ENCODE measurements at regions not wholly inside any gene's neighbourhood (a gene's known extent, or its start where the extent isn't known, plus 50 kb on each side); places are given as distances from the start of the nearest gene placed in this dataset.

DNA sequence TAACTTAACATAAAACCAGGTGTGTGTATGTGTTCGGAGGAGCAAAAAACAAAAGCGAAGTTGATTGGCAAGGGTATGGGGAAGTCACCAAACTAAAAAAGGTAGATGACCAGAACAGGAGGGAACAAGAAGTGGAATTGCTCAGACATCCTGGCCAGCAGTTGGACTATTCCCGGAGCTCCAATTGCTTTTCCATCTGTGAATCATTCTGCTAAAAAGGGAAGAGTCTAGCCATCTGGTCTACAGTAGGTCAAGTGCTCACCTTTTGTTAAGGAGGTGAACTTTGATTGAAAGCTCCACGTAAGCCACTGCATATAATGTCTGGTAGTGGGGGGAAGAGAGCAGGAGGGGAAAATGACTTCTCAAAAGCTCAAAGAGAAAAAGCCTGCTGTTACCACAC is 50.0 kb upstream of the BET1 start:
- Histone ChIP-seq H3K9me3 (ENCODE audit: control insufficient read depth, low read length) (no peaks in the 10 kb centered on the region), H3K36me3 (ENCODE audit: control insufficient read depth, insufficient read depth, low read length) (no peaks in the 10 kb centered on the region), H3K4me3 (ENCODE audit: low read length) (no peak overlapping the region), H3K9ac (ENCODE audit: low read length) (no peak overlapping the region), H3K27me3 (ENCODE audit: control insufficient read depth, insufficient read depth, low read length) (no peaks in the 10 kb centered on the region), H3K4me1 (ENCODE audit: control insufficient read depth, insufficient read depth, low read length) (no peaks in the 10 kb centered on the region)

DNA sequence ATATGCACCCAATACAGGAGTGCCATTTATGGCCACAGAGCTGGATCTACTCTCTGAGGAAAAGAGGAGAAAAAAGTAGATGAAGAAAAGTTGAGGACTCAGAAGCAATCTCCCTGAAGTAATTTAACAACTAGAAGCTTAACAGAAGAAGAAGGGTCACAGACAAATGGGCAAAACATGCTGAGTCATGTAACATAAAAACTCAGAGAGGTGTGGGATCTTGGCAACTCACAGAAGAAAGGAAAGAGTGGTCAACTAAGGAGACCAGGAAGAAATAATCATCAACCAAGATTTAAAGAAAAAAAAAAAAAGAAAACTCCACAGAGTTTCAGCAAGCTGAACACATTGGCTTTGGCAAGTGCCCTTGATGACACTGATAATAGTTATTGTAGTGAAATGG is 51.8 kb upstream of the BET1 start:
- H3K4me1 ChIP-seq (ENCODE audit: control insufficient read depth, insufficient read depth, low read length), result no peaks in the 10 kb centered on the region
- no peaks in the 10 kb centered on the region for H3K9me3 ChIP-seq (ENCODE audit: control insufficient read depth, low read length)
- no peaks in the 10 kb centered on the region for H3K36me3 ChIP-seq (ENCODE audit: control insufficient read depth, insufficient read depth, low read length)
- no peak overlapping the region for H3K9ac ChIP-seq (ENCODE audit: low read length)
- H3K4me3 ChIP-seq (ENCODE audit: low read length), result no peak overlapping the region
- H3K27me3 ChIP-seq (ENCODE audit: control insufficient read depth, insufficient read depth, low read length), result no peaks in the 10 kb centered on the region

DNA sequence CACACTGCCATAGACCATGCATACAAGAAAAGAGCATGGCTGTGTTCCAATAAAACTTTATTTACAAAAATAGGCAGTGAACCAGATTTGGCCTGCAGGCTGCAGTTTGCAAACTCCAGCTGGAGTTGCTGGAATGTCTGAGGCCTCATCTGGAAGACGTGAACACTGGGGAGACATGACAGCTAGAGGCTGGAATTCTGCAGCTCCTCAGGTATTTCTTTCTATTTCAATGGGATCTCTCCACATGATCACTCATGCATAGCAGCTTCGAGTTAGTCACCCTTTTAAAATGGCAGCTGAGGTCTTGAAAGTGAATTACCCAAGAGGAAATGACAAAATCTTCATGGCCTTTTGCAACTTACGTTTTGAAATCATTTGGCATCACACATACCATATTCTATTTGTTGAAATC is 52.6 kb upstream of the BET1 start:
- Histone ChIP-seq H3K27me3 (ENCODE audit: control insufficient read depth, insufficient read depth, low read length) (no peaks in the 10 kb centered on the region), H3K36me3 (ENCODE audit: control insufficient read depth, insufficient read depth, low read length) (no peaks in the 10 kb centered on the region), H3K4me1 (ENCODE audit: control insufficient read depth, insufficient read depth, low read length) (no peaks in the 10 kb centered on the region), H3K4me3 (ENCODE audit: low read length) (no peak overlapping the region), H3K9me3 (ENCODE audit: control insufficient read depth, low read length) (no peaks in the 10 kb centered on the region), H3K9ac (ENCODE audit: low read length) (no peak overlapping the region)

DNA sequence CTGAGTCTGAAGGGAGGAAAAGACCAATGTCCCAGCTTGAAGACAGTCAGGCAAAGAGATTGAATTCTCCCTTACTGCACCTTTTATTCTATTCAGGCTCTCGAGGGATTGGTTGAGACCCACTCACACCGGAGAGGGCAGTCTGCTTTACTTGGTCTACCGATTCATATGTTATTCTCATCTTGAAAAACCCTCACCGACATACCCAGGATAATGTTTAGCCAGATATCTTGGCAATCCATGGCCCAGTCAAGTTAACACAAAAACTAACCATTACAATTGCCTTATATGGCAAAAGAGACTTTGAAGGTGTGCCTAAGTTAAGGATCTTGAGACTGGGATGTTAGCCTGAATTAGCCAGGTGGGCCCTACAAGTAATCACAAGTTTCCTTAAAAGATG is 53.8 kb upstream of the BET1 start:
- Histone ChIP-seq H3K36me3 (ENCODE audit: control insufficient read depth, insufficient read depth, low read length) (no peaks in the 10 kb centered on the region), H3K9me3 (ENCODE audit: control insufficient read depth, low read length) (no peaks in the 10 kb centered on the region), H3K4me3 (ENCODE audit: low read length) (no peak overlapping the region), H3K4me1 (ENCODE audit: control insufficient read depth, insufficient read depth, low read length) (no peaks in the 10 kb centered on the region), H3K9ac (ENCODE audit: low read length) (no peak overlapping the region), H3K27me3 (ENCODE audit: control insufficient read depth, insufficient read depth, low read length) (no peaks in the 10 kb centered on the region)

DNA sequence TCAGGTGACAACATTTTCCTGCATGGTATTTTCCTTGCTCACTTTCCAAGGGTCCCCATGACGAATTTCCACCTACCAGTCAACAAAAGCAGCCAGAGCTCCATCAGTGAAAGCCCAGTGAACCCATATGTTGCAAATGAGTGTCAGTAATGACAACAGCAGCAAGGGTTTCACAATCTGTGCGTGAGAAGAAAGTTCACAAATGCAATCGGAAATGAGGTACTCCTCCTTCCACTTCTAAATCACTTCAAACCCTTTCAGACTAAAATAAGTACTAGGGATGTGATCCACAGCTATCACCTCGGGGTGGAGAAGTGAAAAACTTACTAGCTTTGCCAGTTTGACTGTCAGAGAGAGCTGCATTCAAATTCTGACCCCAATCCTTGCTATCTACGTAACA is 55.6 kb upstream of the BET1 start:
- H3K9ac ChIP-seq (ENCODE audit: low read length), result no peak overlapping the region
- no peak overlapping the region for H3K4me3 ChIP-seq (ENCODE audit: low read length)
- H3K4me1 ChIP-seq (ENCODE audit: control insufficient read depth, insufficient read depth, low read length), result no peaks in the 10 kb centered on the region
- no peaks in the 10 kb centered on the region for H3K27me3 ChIP-seq (ENCODE audit: control insufficient read depth, insufficient read depth, low read length)
- H3K9me3 ChIP-seq (ENCODE audit: control insufficient read depth, low read length), result no peaks in the 10 kb centered on the region
- no peaks in the 10 kb centered on the region for H3K36me3 ChIP-seq (ENCODE audit: control insufficient read depth, insufficient read depth, low read length)

DNA sequence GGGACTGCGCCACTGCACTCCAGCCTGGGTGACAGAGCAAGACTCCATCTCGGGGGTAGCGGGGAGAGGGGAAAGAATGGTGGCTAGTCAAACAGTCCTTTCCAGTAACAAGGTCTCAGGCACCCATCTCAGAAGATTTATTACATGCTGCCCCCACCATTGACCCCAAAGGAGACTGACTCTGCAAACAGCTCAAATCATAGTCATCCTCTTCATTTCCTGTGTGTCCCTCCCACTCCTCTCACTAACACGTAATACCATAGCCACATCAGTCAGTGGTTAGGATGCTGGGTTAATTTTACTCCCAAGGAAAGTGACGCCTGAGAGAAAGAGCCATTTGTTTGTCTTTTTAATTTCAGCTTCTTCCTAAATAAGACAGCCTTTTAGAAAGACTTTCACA is 56.6 kb upstream of the BET1 start:
- no peak overlapping the region for H3K9ac ChIP-seq (ENCODE audit: low read length)
- H3K4me1 ChIP-seq (ENCODE audit: control insufficient read depth, insufficient read depth, low read length), result no peaks in the 10 kb centered on the region
- H3K4me3 ChIP-seq (ENCODE audit: low read length), result no peak overlapping the region
- no peaks in the 10 kb centered on the region for H3K27me3 ChIP-seq (ENCODE audit: control insufficient read depth, insufficient read depth, low read length)
- H3K36me3 ChIP-seq (ENCODE audit: control insufficient read depth, insufficient read depth, low read length), result no peaks in the 10 kb centered on the region
- H3K9me3 ChIP-seq (ENCODE audit: control insufficient read depth, low read length), result no peaks in the 10 kb centered on the region

DNA sequence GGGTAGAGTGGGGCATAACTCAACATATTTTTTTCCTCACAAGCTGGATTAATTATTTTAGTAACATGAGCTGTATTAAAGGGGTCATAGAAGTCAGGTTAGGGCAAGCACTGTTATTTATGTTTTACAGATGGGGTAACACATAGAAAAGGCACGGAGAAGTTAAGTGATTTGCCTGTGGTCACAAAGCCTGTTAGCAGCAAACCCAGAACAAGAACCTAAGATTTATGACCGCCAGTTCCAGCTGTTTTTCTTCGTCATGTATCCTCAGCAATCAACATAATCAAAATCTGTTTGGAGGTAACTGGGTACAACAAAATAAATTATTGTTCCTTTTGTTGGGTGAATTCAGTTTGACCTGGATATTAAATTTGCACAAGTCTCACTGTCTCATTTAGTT is 57.2 kb upstream of the BET1 start:
- Histone ChIP-seq H3K27me3 (ENCODE audit: control insufficient read depth, insufficient read depth, low read length) (no peaks in the 10 kb centered on the region), H3K36me3 (ENCODE audit: control insufficient read depth, insufficient read depth, low read length) (no peaks in the 10 kb centered on the region), H3K9ac (ENCODE audit: low read length) (no peak overlapping the region), H3K4me3 (ENCODE audit: low read length) (no peak overlapping the region), H3K4me1 (ENCODE audit: control insufficient read depth, insufficient read depth, low read length) (no peaks in the 10 kb centered on the region), H3K9me3 (ENCODE audit: control insufficient read depth, low read length) (no peaks in the 10 kb centered on the region)

DNA sequence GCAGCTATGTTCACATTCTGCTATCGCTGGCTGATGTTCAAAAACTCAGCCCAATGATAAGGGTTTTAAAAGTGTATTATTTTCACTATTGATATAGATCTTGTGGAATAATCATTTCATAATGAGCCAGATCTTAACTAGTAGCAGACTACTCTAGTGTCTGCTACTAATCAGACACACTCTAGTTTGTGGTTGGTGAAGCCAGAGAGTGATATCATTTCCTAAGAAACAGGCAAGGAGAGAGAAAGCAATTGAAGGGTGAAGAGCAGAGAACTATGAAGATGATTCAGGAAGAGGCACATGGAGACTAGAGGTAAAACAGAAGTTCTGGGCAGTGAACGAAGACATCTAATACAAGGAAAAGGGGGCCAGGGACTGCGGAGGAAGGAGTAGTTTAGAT is 58.2 kb upstream of the BET1 start:
- H3K9me3 ChIP-seq (ENCODE audit: control insufficient read depth, low read length), result no peaks in the 10 kb centered on the region
- H3K27me3 ChIP-seq (ENCODE audit: control insufficient read depth, insufficient read depth, low read length), result no peaks in the 10 kb centered on the region
- H3K4me1 ChIP-seq (ENCODE audit: control insufficient read depth, insufficient read depth, low read length), result no peaks in the 10 kb centered on the region
- H3K9ac ChIP-seq (ENCODE audit: low read length), result no peak overlapping the region
- no peaks in the 10 kb centered on the region for H3K36me3 ChIP-seq (ENCODE audit: control insufficient read depth, insufficient read depth, low read length)
- no peak overlapping the region for H3K4me3 ChIP-seq (ENCODE audit: low read length)

DNA sequence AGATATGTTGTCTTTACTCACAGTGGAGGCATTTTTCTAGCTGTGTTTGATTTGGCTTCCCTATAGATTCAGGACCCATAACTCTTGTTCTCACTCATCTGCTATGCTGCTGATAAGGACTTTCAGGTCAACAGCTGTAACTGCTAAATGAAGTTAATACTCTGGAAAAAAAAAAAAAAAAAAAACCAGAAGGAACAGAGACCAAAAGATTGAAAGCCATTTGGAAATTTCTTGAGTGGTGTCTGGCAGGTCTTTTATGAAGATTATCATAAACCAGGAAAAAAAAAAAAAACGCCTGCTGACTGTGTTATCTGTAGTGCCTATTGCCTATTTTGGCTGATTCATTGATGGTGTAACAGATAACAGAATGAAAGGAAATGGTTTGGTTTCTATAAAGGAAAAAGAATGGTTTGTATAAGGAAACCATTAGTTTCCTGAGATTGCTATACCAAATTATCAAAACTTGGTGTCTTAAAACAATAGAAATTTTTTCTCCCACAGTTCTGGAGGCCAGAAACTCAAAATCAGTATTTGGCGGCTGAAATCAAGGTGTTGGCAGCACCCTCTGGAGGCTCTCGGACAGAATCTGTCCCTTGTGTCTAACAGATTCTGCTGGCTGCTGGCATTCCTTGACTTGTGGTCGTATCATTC is 60.5 kb upstream of the BET1 start:
- H3K9ac ChIP-seq (ENCODE audit: low read length), result no peak overlapping the region
- H3K27me3 ChIP-seq (ENCODE audit: control insufficient read depth, insufficient read depth, low read length), result no peaks in the 10 kb centered on the region
- H3K9me3 ChIP-seq (ENCODE audit: control insufficient read depth, low read length), result no peaks in the 10 kb centered on the region

DNA sequence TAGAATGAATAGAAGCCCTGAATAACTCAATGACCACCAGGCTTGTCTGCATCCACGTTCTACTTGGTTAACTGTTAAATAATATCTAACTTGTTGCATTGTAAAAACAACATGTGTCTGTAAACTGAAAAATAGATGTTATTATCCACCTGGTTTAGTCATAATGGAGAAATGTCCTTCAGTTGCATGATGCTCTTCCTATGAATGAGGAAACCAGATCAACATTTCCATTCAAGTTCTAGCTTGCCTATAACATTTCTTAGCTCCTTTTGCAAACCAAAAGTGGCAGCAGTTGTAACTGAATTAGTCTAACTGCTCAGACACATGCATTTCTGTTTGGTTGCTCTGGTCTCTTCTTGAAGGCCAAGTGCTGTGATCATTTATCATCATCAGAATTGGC is 62.9 kb upstream of the BET1 start:
- Histone ChIP-seq H3K36me3 (ENCODE audit: control insufficient read depth, insufficient read depth, low read length) (no peaks in the 10 kb centered on the region), H3K27me3 (ENCODE audit: control insufficient read depth, insufficient read depth, low read length) (no peaks in the 10 kb centered on the region), H3K4me3 (ENCODE audit: low read length) (no peak overlapping the region), H3K9me3 (ENCODE audit: control insufficient read depth, low read length) (no peaks in the 10 kb centered on the region), H3K9ac (ENCODE audit: low read length) (no peak overlapping the region), H3K4me1 (ENCODE audit: control insufficient read depth, insufficient read depth, low read length) (no peaks in the 10 kb centered on the region)

More for the DNA sequence above, 60.5 kb upstream of the BET1 start:
- Histone ChIP-seq H3K36me3 (ENCODE audit: control insufficient read depth, insufficient read depth, low read length) (no peaks in the 10 kb centered on the region), H3K4me1 (ENCODE audit: control insufficient read depth, insufficient read depth, low read length) (no peaks in the 10 kb centered on the region), H3K4me3 (ENCODE audit: low read length) (no peak overlapping the region)

DNA sequence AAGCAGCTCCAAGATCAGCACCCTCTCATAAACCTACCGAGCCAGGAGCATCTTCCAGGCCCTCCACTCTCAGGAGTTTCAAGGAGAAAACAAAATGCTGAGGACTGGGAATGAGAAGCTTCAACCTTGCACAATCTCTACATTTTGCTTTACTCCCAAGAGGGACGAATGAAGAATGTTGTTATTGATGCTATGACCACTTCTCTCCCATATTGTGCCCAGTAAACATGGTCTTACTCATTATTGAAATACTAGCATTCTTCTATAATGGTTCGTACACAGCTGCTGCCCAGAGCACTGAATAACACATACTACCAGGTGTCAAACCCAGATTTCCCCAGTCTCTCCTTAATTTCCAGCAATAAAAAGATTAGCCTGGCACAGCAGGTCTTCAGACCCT is 63.4 kb upstream of the BET1 start:
- no peaks in the 10 kb centered on the region for H3K27me3 ChIP-seq (ENCODE audit: control insufficient read depth, insufficient read depth, low read length)
- H3K9ac ChIP-seq (ENCODE audit: low read length), result no peak overlapping the region
- no peaks in the 10 kb centered on the region for H3K9me3 ChIP-seq (ENCODE audit: control insufficient read depth, low read length)

DNA sequence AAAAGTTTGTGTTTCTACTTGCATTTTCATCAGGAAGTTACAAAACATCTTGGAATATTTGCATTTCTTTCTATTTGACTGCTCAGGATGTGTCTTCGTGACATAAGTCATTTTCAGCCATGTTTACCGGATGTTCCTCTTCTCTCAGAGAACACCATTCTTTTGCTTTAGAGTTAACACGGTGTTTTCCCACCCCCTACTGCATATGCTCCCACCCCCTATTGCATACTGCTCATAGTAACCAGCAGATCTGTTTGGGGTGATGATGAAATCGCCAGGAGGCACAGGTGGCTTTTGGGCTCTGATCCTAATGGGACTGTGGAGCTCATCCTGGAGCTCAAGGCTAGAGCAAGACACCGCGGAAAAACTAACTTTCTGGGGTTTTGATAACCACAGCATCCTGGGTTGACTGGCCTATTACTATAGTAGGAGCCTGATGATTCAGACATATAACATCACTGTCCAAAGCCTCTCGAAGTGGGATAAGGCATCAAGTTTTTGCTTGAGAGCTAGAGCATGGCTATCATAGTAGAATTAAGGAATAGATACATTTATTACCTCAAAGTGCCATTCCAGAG is 65.1 kb upstream of the BET1 start:
- Histone ChIP-seq H3K27me3 (ENCODE audit: control insufficient read depth, insufficient read depth, low read length) (no peaks in the 10 kb centered on the region), H3K9me3 (ENCODE audit: control insufficient read depth, low read length) (no peaks in the 10 kb centered on the region), H3K4me1 (ENCODE audit: control insufficient read depth, insufficient read depth, low read length) (no peaks in the 10 kb centered on the region), H3K4me3 (ENCODE audit: low read length) (no peak overlapping the region), H3K9ac (ENCODE audit: low read length) (no peak overlapping the region), H3K36me3 (ENCODE audit: control insufficient read depth, insufficient read depth, low read length) (no peaks in the 10 kb centered on the region)

More for the DNA sequence above, 63.4 kb upstream of the BET1 start:
- no peaks in the 10 kb centered on the region for H3K36me3 ChIP-seq (ENCODE audit: control insufficient read depth, insufficient read depth, low read length)
- no peaks in the 10 kb centered on the region for H3K4me1 ChIP-seq (ENCODE audit: control insufficient read depth, insufficient read depth, low read length)
- H3K4me3 ChIP-seq (ENCODE audit: low read length), result no peak overlapping the region

DNA sequence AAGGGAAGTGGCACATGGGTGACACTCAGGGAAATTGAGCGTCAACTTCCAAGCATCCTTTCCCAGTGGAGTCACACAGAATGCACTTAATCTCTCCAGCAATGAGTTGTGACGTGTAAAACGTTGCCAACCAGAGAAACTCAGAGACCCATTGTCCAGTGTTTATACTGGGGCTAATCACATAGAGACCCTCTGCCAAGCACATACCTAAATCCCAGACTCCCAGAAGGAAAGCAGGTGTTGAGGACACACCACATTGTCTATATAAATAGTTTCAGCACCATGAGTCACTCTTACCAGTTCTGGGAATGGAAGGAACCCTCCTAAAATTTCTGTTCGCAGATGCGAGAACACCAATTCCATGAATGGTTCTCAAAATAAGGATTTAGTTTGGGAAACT is 76.4 kb upstream of the BET1 start:
- no peak overlapping the region for H3K9ac ChIP-seq (ENCODE audit: low read length)
- no peaks in the 10 kb centered on the region for H3K9me3 ChIP-seq (ENCODE audit: control insufficient read depth, low read length)
- no peaks in the 10 kb centered on the region for H3K27me3 ChIP-seq (ENCODE audit: control insufficient read depth, insufficient read depth, low read length)
- H3K36me3 ChIP-seq (ENCODE audit: control insufficient read depth, insufficient read depth, low read length), result no peaks in the 10 kb centered on the region
- H3K4me1 ChIP-seq (ENCODE audit: control insufficient read depth, insufficient read depth, low read length), result no peaks in the 10 kb centered on the region
- no peak overlapping the region for H3K4me3 ChIP-seq (ENCODE audit: low read length)

Data from mucosa of stomach (tissue), 1 donor.